BJ (cell line): ENCODE measurements at regions not wholly inside any gene's neighbourhood (a gene's known extent, or its start where the extent isn't known, plus 50 kb on each side); places are given as distances from the start of the nearest gene placed in this dataset.

Experiments
- CTCF ChIA-PET: fragments of 350-600 bp; formaldehyde crosslinking; extraction: SDS; loops from one replicate; lab custom pipeline; 2021; ENCODE audit warnings: antibody characterized with exemption, inconsistent platforms; lab: Yijun Ruan, JAX
- POLR2A ChIA-PET: fragments of 300-600 bp; sonication (Branson Sonifier 250); formaldehyde crosslinking; extraction: SDS; loops from one replicate; lab custom pipeline; 2021; ENCODE audit warnings: antibody characterized with exemption; lab: Charles Lee
- DNase-seq: peaks from one replicate; pipeline ENCODE4 v3.0.0-alpha.2; 2011; ENCODE audit warnings: low read depth
- H3K27me3 ChIP-seq: 2 replicates; pipeline ENCODE4 v1.6.0; 2011; ENCODE audit warnings: low read length; ENCODE audit not compliant: control insufficient read depth, insufficient read depth
- H3K36me3 ChIP-seq: 2 replicates; pipeline ENCODE4 v1.5.1; 2011; ENCODE audit warnings: low read length; ENCODE audit not compliant: control insufficient read depth, insufficient read depth
- H3K4me3 ChIP-seq: 2 replicates; pipeline ENCODE4 v1.5.1; 2011; ENCODE audit warnings: low read depth, mild to moderate bottlenecking, control low read depth, low read length
- TF ChIP-seq, protein P1 (sequence below): IDR thresholded peaks from 2 replicates; pipeline ENCODE4 v1.5.1; 2011; ENCODE audit warnings: low read depth, mild to moderate bottlenecking, control low read depth, inconsistent platforms, low read length, moderate library complexity; ENCODE audit not compliant: insufficient read depth

DNA sequence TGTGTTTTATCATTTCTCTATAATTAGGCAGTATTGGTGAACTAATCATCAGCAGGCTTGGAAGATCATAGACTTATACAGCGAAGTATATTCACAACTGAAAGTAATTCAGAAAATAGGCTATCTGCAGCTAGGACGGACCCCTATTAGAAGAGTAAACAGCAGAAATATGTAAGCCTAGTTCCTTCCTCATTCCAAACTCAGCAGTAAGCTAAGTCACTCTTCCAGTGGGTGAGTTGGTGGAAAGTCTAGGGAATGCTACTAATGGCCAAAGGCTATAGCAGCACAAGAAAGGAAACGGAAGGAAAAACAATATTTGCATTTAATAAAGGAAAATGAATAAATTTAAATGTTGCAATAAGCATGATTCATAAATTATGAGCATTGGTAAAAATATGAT lies 918.1 kb upstream of the TMPRSS15 start:
- POLR2A ChIA-PET: no interaction called here
- TF ChIP-seq, protein P1, sequence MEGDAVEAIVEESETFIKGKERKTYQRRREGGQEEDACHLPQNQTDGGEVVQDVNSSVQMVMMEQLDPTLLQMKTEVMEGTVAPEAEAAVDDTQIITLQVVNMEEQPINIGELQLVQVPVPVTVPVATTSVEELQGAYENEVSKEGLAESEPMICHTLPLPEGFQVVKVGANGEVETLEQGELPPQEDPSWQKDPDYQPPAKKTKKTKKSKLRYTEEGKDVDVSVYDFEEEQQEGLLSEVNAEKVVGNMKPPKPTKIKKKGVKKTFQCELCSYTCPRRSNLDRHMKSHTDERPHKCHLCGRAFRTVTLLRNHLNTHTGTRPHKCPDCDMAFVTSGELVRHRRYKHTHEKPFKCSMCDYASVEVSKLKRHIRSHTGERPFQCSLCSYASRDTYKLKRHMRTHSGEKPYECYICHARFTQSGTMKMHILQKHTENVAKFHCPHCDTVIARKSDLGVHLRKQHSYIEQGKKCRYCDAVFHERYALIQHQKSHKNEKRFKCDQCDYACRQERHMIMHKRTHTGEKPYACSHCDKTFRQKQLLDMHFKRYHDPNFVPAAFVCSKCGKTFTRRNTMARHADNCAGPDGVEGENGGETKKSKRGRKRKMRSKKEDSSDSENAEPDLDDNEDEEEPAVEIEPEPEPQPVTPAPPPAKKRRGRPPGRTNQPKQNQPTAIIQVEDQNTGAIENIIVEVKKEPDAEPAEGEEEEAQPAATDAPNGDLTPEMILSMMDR: no peak
- Histone ChIP-seq H3K4me3 (no peak overlapping the region), H3K27me3 (no peaks in the 10 kb centered on the region), H3K36me3 (no peaks in the 10 kb centered on the region)
- DNase-seq: no peak
- CTCF ChIA-PET: no interaction called here

DNA sequence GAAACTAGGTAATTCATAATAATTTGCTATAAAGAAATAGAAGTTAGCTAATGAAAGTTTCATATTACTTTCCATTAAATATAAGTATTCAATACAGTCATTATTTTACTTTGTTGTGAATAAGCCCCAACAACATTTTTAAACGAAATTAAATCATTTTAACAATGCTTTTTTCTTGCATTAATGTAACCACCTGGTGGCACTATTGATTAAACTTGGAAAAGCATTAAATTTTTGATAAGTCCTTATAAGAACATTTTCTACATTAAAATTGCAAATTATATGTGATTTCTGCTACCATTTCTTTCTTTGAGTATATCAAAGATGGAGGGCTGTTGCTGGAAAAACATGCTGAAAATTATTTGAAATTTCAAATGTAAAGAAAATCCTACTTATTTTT lies 918.8 kb upstream of the TMPRSS15 start:
- DNase-seq: no peak
- Histone ChIP-seq H3K27me3 (no peaks in the 10 kb centered on the region), H3K4me3 (no peak overlapping the region), H3K36me3 (no peaks in the 10 kb centered on the region)
- ChIA-PET CTCF (no interaction called here), POLR2A (no interaction called here)
- TF ChIP-seq, protein P1: no peak

DNA sequence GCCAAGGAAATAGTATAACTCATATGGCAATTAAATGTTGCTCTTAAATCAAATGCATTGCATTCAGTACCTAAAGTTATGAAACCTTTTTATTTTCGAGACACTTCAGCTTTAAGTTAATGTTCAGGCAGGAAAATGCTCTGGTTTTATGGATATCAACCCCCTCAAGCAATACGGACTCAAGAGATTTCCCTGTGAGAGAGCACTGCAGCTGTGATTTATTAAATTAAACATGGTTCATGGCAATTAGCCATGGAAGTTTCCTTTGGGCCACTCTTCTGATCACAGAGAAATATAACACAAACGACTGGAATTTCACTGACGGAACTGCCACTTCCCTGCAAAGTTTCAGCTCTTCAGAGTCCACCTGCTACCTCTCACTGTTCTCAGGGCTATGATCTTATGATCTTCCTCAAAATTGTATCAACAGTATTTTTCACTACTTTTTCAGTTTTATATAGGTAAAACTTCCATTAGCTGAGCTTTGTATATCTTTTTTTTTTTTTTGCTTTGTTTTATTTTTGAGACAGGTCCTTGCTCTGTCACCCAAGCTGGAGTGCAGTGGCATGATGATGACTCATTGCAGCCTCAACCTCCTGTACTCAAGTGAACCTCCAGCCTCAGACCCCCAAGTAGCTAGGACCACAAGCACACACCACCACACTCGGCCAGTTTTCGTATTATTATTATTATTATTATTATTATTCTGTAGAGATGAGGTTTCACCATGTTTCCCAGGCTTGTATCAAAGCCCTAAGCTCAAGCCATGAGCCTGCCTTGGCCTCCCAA lies 923.1 kb upstream of the TMPRSS15 start:
- no peaks in the 10 kb centered on the region for H3K36me3 ChIP-seq
- ChIA-PET CTCF (interaction anchor here (1.0 kb wide), 1 partner anchor 35 kb away, joined by 3 read pairs; no protein-coding TSS in a partner anchor), POLR2A (no interaction called here)
- no peak overlapping the region for H3K4me3 ChIP-seq
- no peak for DNase-seq
- TF ChIP-seq, protein P1: no peak
- no peaks in the 10 kb centered on the region for H3K27me3 ChIP-seq

DNA sequence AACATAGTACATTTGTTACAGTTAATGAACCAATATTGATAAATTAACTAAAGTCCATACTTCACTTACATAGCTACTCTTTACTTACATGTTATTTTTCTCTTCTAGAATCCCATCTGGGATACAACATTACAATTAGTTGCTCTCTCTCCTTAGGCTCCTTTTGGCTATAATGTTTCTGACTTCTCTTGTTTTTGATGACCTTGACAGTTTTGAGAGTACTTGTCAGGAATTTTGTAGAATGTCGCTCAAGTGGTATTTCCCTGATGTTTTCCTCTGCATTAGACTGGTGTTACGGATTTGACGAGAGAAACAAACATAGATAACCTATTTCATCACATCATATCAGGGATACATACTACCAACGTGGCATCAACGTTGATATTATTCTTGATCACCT lies 925.4 kb upstream of the TMPRSS15 start:
- H3K4me3 ChIP-seq: no peak overlapping the region
- H3K36me3 ChIP-seq: no peaks in the 10 kb centered on the region
- TF ChIP-seq, protein P1: no peak
- POLR2A ChIA-PET: no interaction called here
- CTCF ChIA-PET: no interaction called here
- no peak for DNase-seq
- no peaks in the 10 kb centered on the region for H3K27me3 ChIP-seq

DNA sequence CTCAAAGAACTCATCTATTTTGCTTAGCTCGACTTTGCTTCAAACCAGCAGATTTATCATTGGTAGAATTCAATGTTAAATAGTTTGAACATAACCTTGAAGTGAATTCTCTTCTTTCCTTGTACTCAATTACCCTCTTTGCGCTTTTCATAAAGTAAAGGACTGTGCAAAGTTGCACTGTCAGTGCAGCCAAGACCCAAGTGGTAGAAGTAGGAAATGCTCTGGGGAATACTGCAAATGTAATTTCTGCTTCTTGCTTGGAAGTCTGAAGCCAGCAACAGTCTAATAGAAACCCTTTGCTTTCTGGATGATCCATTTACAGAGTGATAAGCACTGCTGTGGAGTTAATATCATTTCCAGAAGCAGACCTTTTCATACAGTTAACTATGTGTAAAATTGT lies 936.7 kb upstream of the TMPRSS15 start:
- ChIA-PET POLR2A (no interaction called here), CTCF (no interaction called here)
- TF ChIP-seq, protein P1: no peak
- H3K27me3 ChIP-seq: no peaks in the 10 kb centered on the region
- no peak for DNase-seq
- H3K4me3 ChIP-seq: no peak overlapping the region
- no peaks in the 10 kb centered on the region for H3K36me3 ChIP-seq
